H9 (cell line): ENCODE measurements at regions not wholly inside any gene's neighbourhood (a gene's known extent, or its start where the extent isn't known, plus 50 kb on each side); places are given as distances from the start of the nearest gene placed in this dataset.
"Not testable (repeated sequence)": the region's sequence is repeated elsewhere in the genome, so short reads cannot be mapped to it uniquely, and the experiment has no call there.

Experiments
- DNase-seq: peaks from one replicate; pipeline ENCODE4 v3.0.0-alpha.2; 2017
- H2AFZ ChIP-seq: one replicate; pipeline ENCODE4 v1.6.1; 2013; ENCODE audit warnings: mild to moderate bottlenecking, low read length, control low read depth, moderate library complexity
- H2AK5ac ChIP-seq: 2 replicates; pipeline ENCODE4 v1.6.1; 2013; ENCODE audit warnings: low read length, control low read depth, mixed read lengths; ENCODE audit not compliant: insufficient read length
- H2BK120ac ChIP-seq: one replicate; pipeline ENCODE4 v1.6.1; 2013; ENCODE audit warnings: low read depth, mild to moderate bottlenecking, low read length, control low read depth, inconsistent platforms; ENCODE audit not compliant: poor library complexity, severe bottlenecking
- H2BK12ac ChIP-seq: 2 replicates; pipeline ENCODE4 v1.6.1; 2013; ENCODE audit warnings: low read length, control low read depth, mixed read lengths, low read depth; ENCODE audit not compliant: insufficient read length
- H2BK15ac ChIP-seq: 2 replicates; pipeline ENCODE4 v1.6.1; 2013; ENCODE audit warnings: low read depth, low read length, control low read depth
- H2BK20ac ChIP-seq: one replicate; pipeline ENCODE4 v1.6.1; 2013; ENCODE audit warnings: low read depth, mild to moderate bottlenecking, low read length, control low read depth, inconsistent platforms; ENCODE audit not compliant: poor library complexity, severe bottlenecking
- H2BK5ac ChIP-seq: 2 replicates; pipeline ENCODE4 v1.6.1; 2013; ENCODE audit warnings: low read length, control low read depth, mixed read lengths; ENCODE audit not compliant: insufficient read length
- H3K14ac ChIP-seq: 2 replicates; pipeline ENCODE4 v1.6.1; 2013; ENCODE audit warnings: low read length, control low read depth; ENCODE audit not compliant: insufficient read depth
- H3K18ac ChIP-seq: 2 replicates; pipeline ENCODE4 v1.6.1; 2013; ENCODE audit warnings: low read depth, mild to moderate bottlenecking, mixed read lengths, low read length, control low read depth; ENCODE audit not compliant: insufficient read length
- H3K23ac ChIP-seq: 2 replicates; pipeline ENCODE4 v1.6.1; 2013; ENCODE audit warnings: low read length, control low read depth, mixed read lengths, low read depth; ENCODE audit not compliant: insufficient read length
- H3K23me2 ChIP-seq: 2 replicates; pipeline ENCODE4 v1.6.1; 2013; ENCODE audit warnings: low read depth, mild to moderate bottlenecking, mixed read lengths, low read length, control low read depth; ENCODE audit not compliant: insufficient read length, poor library complexity, severe bottlenecking
- H3K27ac ChIP-seq: 2 replicates; pipeline ENCODE4 v1.5.1; 2013; ENCODE audit warnings: low read length, control low read depth, mixed read lengths, low read depth; ENCODE audit not compliant: insufficient read length
- H3K27me3 ChIP-seq: 2 replicates; pipeline ENCODE4 v1.6.1; 2013; ENCODE audit warnings: low read length, control low read depth, inconsistent platforms; ENCODE audit not compliant: insufficient read depth
- H3K4ac ChIP-seq: 2 replicates; pipeline ENCODE4 v1.6.1; 2013; ENCODE audit warnings: low read depth, mild to moderate bottlenecking, control low read depth, inconsistent platforms, low read length, moderate library complexity
- H3K4me1 ChIP-seq: 2 replicates; pipeline ENCODE4 v1.6.1; 2013; ENCODE audit warnings: low read length, control low read depth, inconsistent platforms; ENCODE audit not compliant: insufficient read depth
- H3K4me2 ChIP-seq: 2 replicates; pipeline ENCODE4 v1.6.1; 2013; ENCODE audit warnings: low read length, control low read depth, mixed read lengths; ENCODE audit not compliant: insufficient read length, insufficient read depth
- H3K56ac ChIP-seq: 2 replicates; pipeline ENCODE4 v1.6.1; 2013; ENCODE audit warnings: low read depth, mild to moderate bottlenecking, mixed read lengths, low read length, control low read depth; ENCODE audit not compliant: insufficient read length
- H3K79me1 ChIP-seq: 2 replicates; pipeline ENCODE4 v1.6.1; 2013; ENCODE audit warnings: low read depth, mild to moderate bottlenecking, moderate library complexity, low read length, control low read depth, inconsistent platforms; ENCODE audit not compliant: insufficient read depth, poor library complexity, severe bottlenecking
- H3K79me2 ChIP-seq: 2 replicates; pipeline ENCODE4 v1.6.1; 2013; ENCODE audit warnings: low read length, control low read depth, inconsistent platforms; ENCODE audit not compliant: insufficient read depth
- H3K9ac ChIP-seq: 2 replicates; pipeline ENCODE4 v1.6.1; 2013; ENCODE audit warnings: low read length, control low read depth, mixed read lengths; ENCODE audit not compliant: insufficient read length; ENCODE audit errors: extremely low read depth
- H3K9me3 ChIP-seq: one replicate; pipeline ENCODE4 v1.6.1; 2013; ENCODE audit warnings: low read depth, low read length, inconsistent platforms; ENCODE audit not compliant: control insufficient read depth
- H3T11ph ChIP-seq: one replicate; pipeline ENCODE4 v1.6.1; 2013; ENCODE audit warnings: mild to moderate bottlenecking, low read length, control low read depth, inconsistent platforms
- H4K20me1 ChIP-seq: one replicate; pipeline ENCODE4 v1.6.1; 2013; ENCODE audit not compliant: control insufficient read depth, insufficient read length, insufficient read depth
- H4K5ac ChIP-seq: 2 replicates; pipeline ENCODE4 v1.6.1; 2013; ENCODE audit warnings: low read depth, mild to moderate bottlenecking, mixed read lengths, low read length, control low read depth; ENCODE audit not compliant: insufficient read length
- H4K8ac ChIP-seq: replicated peaks from 2 replicates; pipeline ENCODE4 v1.6.1; 2013; ENCODE audit warnings: low read length, control low read depth, mixed read lengths, low read depth; ENCODE audit not compliant: insufficient read length
- H4K91ac ChIP-seq: 2 replicates; pipeline ENCODE4 v1.6.1; 2013; ENCODE audit warnings: low read depth, mild to moderate bottlenecking, moderate library complexity, mixed read lengths, low read length, control low read depth; ENCODE audit not compliant: insufficient read length
- H3K27ac Mint-ChIP-seq, 3 experiments: 2 replicates in 2 of 3; 3 replicates in 1 of 3; pipeline ENCODE4 v1.8.0; 2020 to 2021; ENCODE audit warnings: mixed read lengths in 3 of 3, mild to moderate bottlenecking in 1 of 3, moderate library complexity in 1 of 3
- H3K27me3 Mint-ChIP-seq: 2 replicates; pipeline ENCODE4 v1.8.0; 2021; ENCODE audit warnings: low read depth, mild to moderate bottlenecking, moderate library complexity, mixed read lengths
- H3K36me3 Mint-ChIP-seq, 3 experiments: 2 replicates in 2 of 3; 3 replicates in 1 of 3; pipeline ENCODE4 v1.8.0; 2020 to 2021; ENCODE audit warnings: low read depth in 3 of 3, mixed read lengths in 3 of 3; ENCODE audit not compliant: insufficient read depth in 1 of 3
- H3K4me1 Mint-ChIP-seq, 2 experiments: 2 replicates each; pipeline ENCODE4 v1.8.0; 2020; ENCODE audit warnings: mixed read lengths in 2 of 2
- H3K4me3 Mint-ChIP-seq, 2 experiments: 2 replicates in 1 of 2; 3 replicates in 1 of 2; pipeline ENCODE4 v1.8.0; 2020 to 2021; ENCODE audit warnings: mild to moderate bottlenecking in 2 of 2, mixed read lengths in 2 of 2, moderate library complexity in 1 of 2
- H3K9me3 Mint-ChIP-seq, 2 experiments: 2 replicates in 1 of 2; 3 replicates in 1 of 2; pipeline ENCODE4 v1.8.0; 2020; ENCODE audit warnings: mild to moderate bottlenecking in 2 of 2, mixed read lengths in 2 of 2, moderate library complexity in 1 of 2
- WGBS: extraction: QIAGEN DNeasy Blood & Tissue Kit; methylation state at CpG from one replicate; pipeline ENCODE4 v1.1.7; 2013; ENCODE audit warnings: missing lambda C conversion rate, low lambda C conversion rate, mixed read lengths; ENCODE audit not compliant: insufficient read length; ENCODE audit errors: extremely low coverage; 5-methylcytosine and 5-hydroxymethylcytosine counted together

DNA sequence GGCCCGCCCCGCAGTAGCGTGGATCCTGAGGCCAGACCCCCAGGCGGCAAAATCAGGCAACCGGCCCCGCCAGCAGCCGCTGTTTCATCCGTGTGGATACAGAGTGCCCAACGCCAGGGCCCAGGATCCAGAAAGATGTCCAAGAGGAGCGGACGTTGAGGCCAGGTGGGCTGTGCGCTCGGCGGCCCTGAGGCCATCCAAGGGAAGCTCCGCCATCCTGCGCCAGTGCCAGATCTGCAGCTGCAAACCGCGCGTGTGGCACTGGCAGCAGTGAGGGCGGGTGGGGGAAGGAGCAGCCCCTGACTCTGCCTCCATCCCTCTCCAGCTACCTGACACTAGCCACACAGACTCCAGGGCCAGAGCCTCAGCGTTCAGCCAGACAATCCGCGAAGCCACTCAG, 668.2 kb downstream of the SPATA31A6 start:
- H3K9me3 ChIP-seq, H3K27ac ChIP-seq, H2BK120ac ChIP-seq, H2AK5ac ChIP-seq, H2AFZ ChIP-seq, H3K23ac ChIP-seq, H3K27me3 ChIP-seq, H3K4me1 ChIP-seq, H3K4me3 Mint-ChIP-seq, H3K14ac ChIP-seq, H2BK15ac ChIP-seq, H3K23me2 ChIP-seq, H3K36me3 Mint-ChIP-seq, H3K79me2 ChIP-seq, H2BK5ac ChIP-seq, H4K8ac ChIP-seq, H3K27ac Mint-ChIP-seq, H3K9ac ChIP-seq, H3T11ph ChIP-seq, H3K4ac ChIP-seq, H3K18ac ChIP-seq, H3K79me1 ChIP-seq, H3K4me2 ChIP-seq, H2BK12ac ChIP-seq, H4K20me1 ChIP-seq, H2BK20ac ChIP-seq, H4K5ac ChIP-seq, H3K4me1 Mint-ChIP-seq, DNase-seq, H3K56ac ChIP-seq, H4K91ac ChIP-seq: not testable (repeated sequence)
- H3K27me3 Mint-ChIP-seq: peaks cover 34% of the 10 kb centered on the region
- peaks cover 7 to 18% of the 10 kb centered on the region in 2 experiments; a peak in 3 of 5 replicates for H3K9me3 Mint-ChIP-seq
- WGBS: no CpG with 5 or more reads among the region's 23 CpGs
